ENCODE measurements at regions not wholly inside any gene's neighbourhood (a gene's known extent, or its start where the extent isn't known, plus 50 kb on each side); places are given as distances from the start of the nearest gene placed in this dataset.

GRCh38 chrX:109252789-109253188 lies 229.1 kb downstream of the GUCY2F start:
- TF ChIP-seq CTCF (IDR thresholded peaks at IDR 0.05): no peak
- no peak for TF ChIP-seq POLR2A (IDR thresholded peaks at IDR 0.05)
